GM12878 (cell line): ENCODE measurements at regions not wholly inside any gene's neighbourhood (a gene's known extent, or its start where the extent isn't known, plus 50 kb on each side); places are given as distances from the start of the nearest gene placed in this dataset.

Experiments used
- CTCF ChIP-seq, 3 experiments: IDR thresholded peaks in 2 of 3; conservative IDR thresholded peaks in 1 of 3; 2 replicates each; pipeline ENCODE4 v1.5.1; 2011; ENCODE audit warnings: low read depth in 3 of 3, low read length in 3 of 3, mild to moderate bottlenecking in 3 of 3, control low read depth in 2 of 3, moderate library complexity in 2 of 3, inconsistent platforms in 1 of 3, mixed read lengths in 1 of 3; ENCODE audit not compliant: control insufficient read depth in 2 of 3, insufficient read depth in 1 of 3; ENCODE audit errors: extremely low read depth in 1 of 3
- LARP7 ChIP-seq: fragments of 450-650 bp; IDR thresholded peaks from 2 replicates; pipeline ENCODE4 v1.6.1; 2017; ENCODE audit warnings: mild to moderate bottlenecking
- POLR2AphosphoS5 ChIP-seq: IDR thresholded peaks from 2 replicates; pipeline ENCODE4 v1.6.1; 2011; ENCODE audit warnings: mild to moderate bottlenecking, low read length, inconsistent platforms
- SP1 ChIP-seq: IDR thresholded peaks from one replicate; pipeline ENCODE4 v1.6.1; 2011; ENCODE audit warnings: low read depth, low read length

GRCh38 chr9:34782372-34782771 is 72.4 kb upstream of the CCL21 start:
- TF ChIP-seq POLR2AphosphoS5 (no peak), CTCF (IDR thresholded peaks at IDR 0.05 in 2 of 3, conservative IDR thresholded peaks at IDR 0.05 in 1 of 3; ENCODE audit: control insufficient read depth in 2 of 3, extremely low read depth in 1 of 3, insufficient read depth in 1 of 3, low read depth in 3 of 3, low read length in 3 of 3) (no peak), SP1 (no peak), LARP7 (no peak)
